ENCODE measurements at regions not wholly inside any gene's neighbourhood (a gene's known extent, or its start where the extent isn't known, plus 50 kb on each side); places are given as distances from the start of the nearest gene placed in this dataset.

DNA sequence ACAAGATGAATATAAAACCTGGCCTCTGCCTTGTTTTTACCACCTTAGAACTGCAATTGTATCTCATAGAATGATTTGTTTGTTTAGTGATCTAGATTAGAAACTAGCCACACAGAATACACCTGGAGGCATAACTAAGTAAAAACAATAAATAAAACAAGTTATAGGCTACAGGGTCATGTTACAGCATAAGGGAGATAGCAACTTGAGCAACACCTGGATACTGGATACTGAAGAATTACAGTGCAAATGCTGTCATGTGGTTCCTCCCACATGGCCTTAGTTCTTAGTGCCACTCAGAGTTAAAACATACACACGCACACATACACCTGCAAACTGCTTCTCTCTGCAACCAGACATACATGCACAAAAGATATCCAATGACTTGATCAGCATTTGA lies 563.4 kb upstream of the DPPA4 start:
- Histone ChIP-seq H4K20me1 (ENCODE audit: control insufficient read depth, insufficient read depth, insufficient read length) (no peaks in the 10 kb centered on the region), H3K4ac (ENCODE audit: low read depth, low read length) (no peak overlapping the region), H2BK120ac (ENCODE audit: low read depth, low read length, poor library complexity, severe bottlenecking) (no peak overlapping the region), H3K9me3 (ENCODE audit: control insufficient read depth, low read depth, low read length) (peaks cover 9% of the 10 kb centered on the region), H2AK5ac (ENCODE audit: insufficient read length, low read length) (no peak overlapping the region), H3K56ac (ENCODE audit: insufficient read length, low read depth, low read length) (no peak overlapping the region), H2AFZ (ENCODE audit: low read length) (no peak overlapping the region), H4K8ac (replicated peaks; ENCODE audit: insufficient read length, low read depth, low read length) (no peak overlapping the region), H3K4me2 (ENCODE audit: insufficient read depth, insufficient read length, low read length) (no peak overlapping the region), H3K18ac (ENCODE audit: insufficient read length, low read depth, low read length) (no peak overlapping the region), H4K5ac (ENCODE audit: insufficient read length, low read depth, low read length) (no peak overlapping the region), H4K91ac (ENCODE audit: insufficient read length, low read depth, low read length) (no peak overlapping the region), H2BK5ac (ENCODE audit: insufficient read length, low read length) (no peak overlapping the region), H3K23me2 (ENCODE audit: insufficient read length, low read depth, low read length, poor library complexity, severe bottlenecking) (no peaks in the 10 kb centered on the region), H3K14ac (ENCODE audit: insufficient read depth, low read length) (no peak overlapping the region), H3K4me1 (ENCODE audit: insufficient read depth, low read length) (no peaks in the 10 kb centered on the region), H3T11ph (ENCODE audit: low read length) (no peak overlapping the region), H2BK15ac (ENCODE audit: low read depth, low read length) (no peak overlapping the region), H3K23ac (ENCODE audit: insufficient read length, low read depth, low read length) (no peak overlapping the region), H3K9ac (ENCODE audit: extremely low read depth, insufficient read length, low read length) (no peak overlapping the region), H3K79me1 (ENCODE audit: insufficient read depth, low read depth, low read length, poor library complexity, severe bottlenecking) (no peaks in the 10 kb centered on the region), H2BK20ac (ENCODE audit: low read depth, low read length, poor library complexity, severe bottlenecking) (no peak overlapping the region), H3K27me3 (ENCODE audit: insufficient read depth, low read length) (no peaks in the 10 kb centered on the region), H3K27ac (ENCODE audit: insufficient read length, low read depth, low read length) (no peak overlapping the region), H2BK12ac (ENCODE audit: insufficient read length, low read depth, low read length) (no peak overlapping the region), H3K79me2 (ENCODE audit: insufficient read depth, low read length) (no peaks in the 10 kb centered on the region)
- DNase-seq = no peak
- H3K36me3 Mint-ChIP-seq (ENCODE audit: insufficient read depth in 1 of 3, low read depth in 3 of 3) = peaks cover 8 to 13% (median 10%) of the 10 kb centered on the region in 3 experiments; a peak in 6 of 7 replicates
- no peak overlapping the region for H3K27ac Mint-ChIP-seq
- 0 out of 4 replicates have a peak, but pooled peaks cover 0 to 5% of the 10 kb centered on the region in 2 experiments for H3K4me1 Mint-ChIP-seq
- H3K27me3 Mint-ChIP-seq (ENCODE audit: low read depth) = no peaks in the 10 kb centered on the region
- H3K4me3 Mint-ChIP-seq = no peak overlapping the region
- TF ChIP-seq, protein P1, sequence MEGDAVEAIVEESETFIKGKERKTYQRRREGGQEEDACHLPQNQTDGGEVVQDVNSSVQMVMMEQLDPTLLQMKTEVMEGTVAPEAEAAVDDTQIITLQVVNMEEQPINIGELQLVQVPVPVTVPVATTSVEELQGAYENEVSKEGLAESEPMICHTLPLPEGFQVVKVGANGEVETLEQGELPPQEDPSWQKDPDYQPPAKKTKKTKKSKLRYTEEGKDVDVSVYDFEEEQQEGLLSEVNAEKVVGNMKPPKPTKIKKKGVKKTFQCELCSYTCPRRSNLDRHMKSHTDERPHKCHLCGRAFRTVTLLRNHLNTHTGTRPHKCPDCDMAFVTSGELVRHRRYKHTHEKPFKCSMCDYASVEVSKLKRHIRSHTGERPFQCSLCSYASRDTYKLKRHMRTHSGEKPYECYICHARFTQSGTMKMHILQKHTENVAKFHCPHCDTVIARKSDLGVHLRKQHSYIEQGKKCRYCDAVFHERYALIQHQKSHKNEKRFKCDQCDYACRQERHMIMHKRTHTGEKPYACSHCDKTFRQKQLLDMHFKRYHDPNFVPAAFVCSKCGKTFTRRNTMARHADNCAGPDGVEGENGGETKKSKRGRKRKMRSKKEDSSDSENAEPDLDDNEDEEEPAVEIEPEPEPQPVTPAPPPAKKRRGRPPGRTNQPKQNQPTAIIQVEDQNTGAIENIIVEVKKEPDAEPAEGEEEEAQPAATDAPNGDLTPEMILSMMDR (conservative IDR thresholded peaks at IDR 0.05) = no peak
- peaks cover 12 to 13% of the 10 kb centered on the region in 2 experiments for H3K9me3 Mint-ChIP-seq
- WGBS (ENCODE audit: extremely low coverage, insufficient read length, low lambda C conversion rate) = no CpG with 5 or more reads among the region's 1 CpG

All from H9 (cell line).